HepG2 (cell line): ENCODE measurements at regions not wholly inside any gene's neighbourhood (a gene's known extent, or its start where the extent isn't known, plus 50 kb on each side); places are given as distances from the start of the nearest gene placed in this dataset.
A peak's percentile ranks its signal among the peaks of the same experiment; 100 is the strongest.

Experiments used
- ASH2L ChIP-seq: fragments of 300-600, 200-600 bp; sonication (generic); IDR thresholded peaks from 2 replicates; pipeline ENCODE4 v1.7.0; 2017; ENCODE audit warnings: low read depth, mild to moderate bottlenecking, moderate library complexity, mixed read lengths, low read length; ENCODE audit not compliant: insufficient read length
- BHLHE40 ChIP-seq: IDR thresholded peaks from 2 replicates; pipeline ENCODE4 v1.6.1; 2011; ENCODE audit warnings: low read length, improper control_type of control experiment
- HMG20B ChIP-seq: conservative IDR thresholded peaks from 2 replicates; pipeline ENCODE4 v1.6.1; 2016; ENCODE audit warnings: missing genetic modification reagents, missing compliant biosample characterization
- KDM1A ChIP-seq: IDR thresholded peaks from 2 replicates; pipeline ENCODE4 v1.6.1; 2016; ENCODE audit warnings: missing compliant biosample characterization
- MED8 ChIP-seq: sonication (generic); formaldehyde crosslinking; IDR thresholded peaks from 2 replicates; pipeline ENCODE4 v1.8.1; 2023; ENCODE audit warnings: mild to moderate bottlenecking, missing genetic modification reagents; ENCODE audit not compliant: insufficient replicate concordance
- MYC ChIP-seq: sonication (generic); formaldehyde crosslinking; IDR thresholded peaks from 2 replicates; pipeline ENCODE4 v1.9.0; 2021; ENCODE audit warnings: missing genetic modification reagents, borderline replicate concordance
- MYNN ChIP-seq: sonication (generic); formaldehyde crosslinking; IDR thresholded peaks from 2 replicates; pipeline ENCODE4 v1.4.0; 2020; ENCODE audit warnings: mild to moderate bottlenecking, low read depth, missing genetic modification reagents
- NR2F6 ChIP-seq, 2 experiments: IDR thresholded peaks; 2 replicates each; pipeline ENCODE4 v1.6.1; 2016; ENCODE audit warnings: antibody characterized with exemption in 1 of 2, mild to moderate bottlenecking in 1 of 2
- PCBP1 ChIP-seq: fragments of 200-400 bp; formaldehyde crosslinking; IDR thresholded peaks from 2 replicates; pipeline ENCODE4 v1.6.1; 2017; ENCODE audit warnings: mild to moderate bottlenecking, low read depth, low read length, borderline replicate concordance
- SNAPC2 ChIP-seq: sonication (generic); formaldehyde crosslinking; IDR thresholded peaks from 2 replicates; pipeline ENCODE4 v1.8.1; 2022; ENCODE audit warnings: mild to moderate bottlenecking, missing genetic modification reagents
- STAG1 ChIP-seq: sonication (generic); formaldehyde crosslinking; IDR thresholded peaks from 2 replicates; pipeline ENCODE4 v1.4.0; 2020; ENCODE audit warnings: missing genetic modification reagents
- ZBTB1 ChIP-seq: sonication (generic); formaldehyde crosslinking; IDR thresholded peaks from 2 replicates; pipeline ENCODE4 v1.4.0; 2020; ENCODE audit warnings: missing genetic modification reagents, borderline replicate concordance
- ZMYM3 ChIP-seq: sonication (generic); formaldehyde crosslinking; IDR thresholded peaks from 2 replicates; pipeline ENCODE4 v1.5.1; 2020; ENCODE audit warnings: mild to moderate bottlenecking, missing genetic modification reagents
- ZNF136 ChIP-seq: sonication (generic); formaldehyde crosslinking; IDR thresholded peaks from 2 replicates; pipeline ENCODE4 v1.8.1; 2022; ENCODE audit warnings: low read depth, mild to moderate bottlenecking, moderate library complexity, missing genetic modification reagents
- ZNF17 ChIP-seq: sonication (generic); formaldehyde crosslinking; IDR thresholded peaks from 2 replicates; pipeline ENCODE4 v1.5.0; 2020; ENCODE audit warnings: mild to moderate bottlenecking, missing genetic modification reagents
- ZNF34 ChIP-seq: sonication (generic); formaldehyde crosslinking; IDR thresholded peaks from 2 replicates; pipeline ENCODE4 v1.4.0; 2020; ENCODE audit warnings: mild to moderate bottlenecking, missing genetic modification reagents, borderline replicate concordance
- ZNF569 ChIP-seq: sonication (generic); formaldehyde crosslinking; IDR thresholded peaks from 2 replicates; pipeline ENCODE4 v1.5.0; 2020; ENCODE audit warnings: mild to moderate bottlenecking, missing genetic modification reagents, moderate library complexity, borderline replicate concordance
- ZNF678 ChIP-seq: sonication (generic); formaldehyde crosslinking; IDR thresholded peaks from 2 replicates; pipeline ENCODE4 v1.4.0; 2020; ENCODE audit warnings: mild to moderate bottlenecking, missing genetic modification reagents
- TF ChIP-seq, protein P1 (sequence below): fragments of 450-650 bp; IDR thresholded peaks from 2 replicates; pipeline ENCODE4 v1.6.1; 2017; ENCODE audit warnings: mild to moderate bottlenecking
- TF ChIP-seq, protein P2 (sequence below): sonication (generic); formaldehyde crosslinking; IDR thresholded peaks from 2 replicates; pipeline ENCODE4 v1.5.0; 2020; ENCODE audit warnings: mild to moderate bottlenecking, missing genetic modification reagents, borderline replicate concordance
- TF ChIP-seq, protein P3 (sequence below): sonication (generic); IDR thresholded peaks from 2 replicates; pipeline ENCODE4 v1.6.1; 2016; ENCODE audit warnings: low read depth, borderline replicate concordance
- TF ChIP-seq, protein P4 (sequence below): sonication (generic); formaldehyde crosslinking; IDR thresholded peaks from 2 replicates; pipeline ENCODE4 v1.5.0; 2020; ENCODE audit warnings: missing genetic modification reagents

DNA sequence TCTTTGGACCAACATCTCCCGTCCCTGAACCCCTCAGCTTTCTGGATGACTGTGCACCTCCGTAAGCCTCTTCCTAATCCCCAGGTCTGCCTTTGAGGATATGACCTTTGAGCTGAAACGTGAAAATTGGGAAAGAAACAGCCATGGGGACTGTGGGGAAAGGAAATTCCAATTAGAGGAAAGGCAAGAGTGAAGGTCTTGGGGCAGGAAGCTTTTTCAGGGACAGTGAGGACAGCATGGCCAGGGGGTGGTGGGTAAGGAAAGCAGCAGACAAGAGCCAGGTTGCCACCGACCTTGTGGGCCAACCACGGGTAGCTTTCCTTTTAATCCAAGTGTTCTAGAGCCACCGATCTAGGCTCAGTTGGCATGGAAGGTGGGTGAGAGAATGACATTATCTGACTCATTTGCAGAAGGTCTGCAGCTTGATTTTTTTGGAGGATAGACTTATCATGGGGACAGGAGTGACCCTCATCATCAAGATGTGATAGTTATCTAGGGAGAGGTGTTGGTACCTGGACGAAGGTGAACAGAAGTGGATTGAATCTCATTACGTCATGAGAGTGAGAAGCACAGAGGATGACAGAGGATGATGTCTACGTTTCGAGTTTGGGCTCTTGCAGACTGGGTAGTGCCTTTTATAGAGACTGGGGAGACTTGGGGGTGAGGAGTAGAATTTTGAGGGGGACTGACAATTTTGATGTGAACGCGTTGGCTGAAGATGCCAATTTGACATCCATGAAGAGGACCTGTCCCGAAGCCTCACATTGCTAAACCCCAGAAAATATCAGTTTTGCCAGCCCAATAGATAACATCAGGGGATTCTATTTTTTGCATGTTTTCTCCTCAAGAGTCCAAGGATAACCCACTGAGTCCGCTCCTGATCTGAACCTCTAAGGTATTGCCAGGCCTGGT, 136.7 kb upstream of the PEG3 start (continued):
- no peak for TF ChIP-seq PCBP1
- TF ChIP-seq ZNF17 (CRISPR knock-in tag) = no peak
- no peak for TF ChIP-seq ZBTB1 (CRISPR knock-in tag)
- peak; percentile 80 for TF ChIP-seq MED8 (CRISPR knock-in tag)
- TF ChIP-seq ZNF34 = 0 out of 2 replicates have a peak, but pooled peaks have one; percentile 87
- no peak for TF ChIP-seq SNAPC2 (CRISPR knock-in tag)
- TF ChIP-seq ZNF569 (CRISPR knock-in tag) = no peak
- TF ChIP-seq, protein P1, sequence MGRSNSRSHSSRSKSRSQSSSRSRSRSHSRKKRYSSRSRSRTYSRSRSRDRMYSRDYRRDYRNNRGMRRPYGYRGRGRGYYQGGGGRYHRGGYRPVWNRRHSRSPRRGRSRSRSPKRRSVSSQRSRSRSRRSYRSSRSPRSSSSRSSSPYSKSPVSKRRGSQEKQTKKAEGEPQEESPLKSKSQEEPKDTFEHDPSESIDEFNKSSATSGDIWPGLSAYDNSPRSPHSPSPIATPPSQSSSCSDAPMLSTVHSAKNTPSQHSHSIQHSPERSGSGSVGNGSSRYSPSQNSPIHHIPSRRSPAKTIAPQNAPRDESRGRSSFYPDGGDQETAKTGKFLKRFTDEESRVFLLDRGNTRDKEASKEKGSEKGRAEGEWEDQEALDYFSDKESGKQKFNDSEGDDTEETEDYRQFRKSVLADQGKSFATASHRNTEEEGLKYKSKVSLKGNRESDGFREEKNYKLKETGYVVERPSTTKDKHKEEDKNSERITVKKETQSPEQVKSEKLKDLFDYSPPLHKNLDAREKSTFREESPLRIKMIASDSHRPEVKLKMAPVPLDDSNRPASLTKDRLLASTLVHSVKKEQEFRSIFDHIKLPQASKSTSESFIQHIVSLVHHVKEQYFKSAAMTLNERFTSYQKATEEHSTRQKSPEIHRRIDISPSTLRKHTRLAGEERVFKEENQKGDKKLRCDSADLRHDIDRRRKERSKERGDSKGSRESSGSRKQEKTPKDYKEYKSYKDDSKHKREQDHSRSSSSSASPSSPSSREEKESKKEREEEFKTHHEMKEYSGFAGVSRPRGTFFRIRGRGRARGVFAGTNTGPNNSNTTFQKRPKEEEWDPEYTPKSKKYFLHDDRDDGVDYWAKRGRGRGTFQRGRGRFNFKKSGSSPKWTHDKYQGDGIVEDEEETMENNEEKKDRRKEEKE = no peak
- peak; percentile 65 for TF ChIP-seq ZMYM3 (CRISPR knock-in tag)
- 0 out of 2 replicates have a peak, but pooled peaks have one; percentile 44 for TF ChIP-seq HMG20B (CRISPR knock-in tag)
- no peak for TF ChIP-seq MYNN (CRISPR knock-in tag)
- peak; percentile 21; the same call in 1 of the 2 replicates for TF ChIP-seq ZNF678 (CRISPR knock-in tag)
- TF ChIP-seq, protein P2, sequence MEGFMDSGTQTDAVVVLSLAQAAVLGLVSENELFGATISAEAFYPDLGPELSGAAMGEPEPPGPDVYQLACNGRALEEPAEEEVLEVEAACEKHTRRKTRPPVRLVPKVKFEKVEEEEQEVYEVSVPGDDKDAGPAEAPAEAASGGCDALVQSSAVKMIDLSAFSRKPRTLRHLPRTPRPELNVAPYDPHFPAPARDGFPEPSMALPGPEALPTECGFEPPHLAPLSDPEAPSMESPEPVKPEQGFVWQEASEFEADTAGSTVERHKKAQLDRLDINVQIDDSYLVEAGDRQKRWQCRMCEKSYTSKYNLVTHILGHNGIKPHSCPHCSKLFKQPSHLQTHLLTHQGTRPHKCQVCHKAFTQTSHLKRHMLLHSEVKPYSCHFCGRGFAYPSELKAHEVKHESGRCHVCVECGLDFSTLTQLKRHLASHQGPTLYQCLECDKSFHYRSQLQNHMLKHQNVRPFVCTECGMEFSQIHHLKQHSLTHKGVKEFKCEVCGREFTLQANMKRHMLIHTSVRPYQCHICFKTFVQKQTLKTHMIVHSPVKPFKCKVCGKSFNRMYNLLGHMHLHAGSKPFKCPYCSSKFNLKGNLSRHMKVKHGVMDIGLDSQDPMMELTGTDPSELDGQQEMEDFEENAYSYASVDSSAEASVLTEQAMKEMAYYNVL = peak; percentile 23; the same call in 1 of the 2 replicates
- no peak for TF ChIP-seq ZNF136 (CRISPR knock-in tag)
- TF ChIP-seq MYC (CRISPR knock-in tag) = no peak
- peak; percentile 61; the same call in 1 of the 2 replicates for TF ChIP-seq KDM1A (CRISPR knock-in tag)
- peak; percentile 69 for TF ChIP-seq NR2F6 (IDR thresholded peaks at IDR 0.05)
- peak; percentile 74; the same call in 1 of the 2 replicates for TF ChIP-seq NR2F6 (CRISPR knock-in tag; IDR thresholded peaks at IDR 0.05)
- TF ChIP-seq ASH2L = no peak
- peak; percentile 67; the same call in 1 of the 2 replicates for TF ChIP-seq BHLHE40
- TF ChIP-seq STAG1 (CRISPR knock-in tag) = peak; percentile 10; the same call in 1 of the 2 replicates
- TF ChIP-seq, protein P3, sequence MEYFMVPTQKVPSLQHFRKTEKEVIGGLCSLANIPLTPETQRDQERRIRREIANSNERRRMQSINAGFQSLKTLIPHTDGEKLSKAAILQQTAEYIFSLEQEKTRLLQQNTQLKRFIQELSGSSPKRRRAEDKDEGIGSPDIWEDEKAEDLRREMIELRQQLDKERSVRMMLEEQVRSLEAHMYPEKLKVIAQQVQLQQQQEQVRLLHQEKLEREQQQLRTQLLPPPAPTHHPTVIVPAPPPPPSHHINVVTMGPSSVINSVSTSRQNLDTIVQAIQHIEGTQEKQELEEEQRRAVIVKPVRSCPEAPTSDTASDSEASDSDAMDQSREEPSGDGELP = no peak
- TF ChIP-seq, protein P4, sequence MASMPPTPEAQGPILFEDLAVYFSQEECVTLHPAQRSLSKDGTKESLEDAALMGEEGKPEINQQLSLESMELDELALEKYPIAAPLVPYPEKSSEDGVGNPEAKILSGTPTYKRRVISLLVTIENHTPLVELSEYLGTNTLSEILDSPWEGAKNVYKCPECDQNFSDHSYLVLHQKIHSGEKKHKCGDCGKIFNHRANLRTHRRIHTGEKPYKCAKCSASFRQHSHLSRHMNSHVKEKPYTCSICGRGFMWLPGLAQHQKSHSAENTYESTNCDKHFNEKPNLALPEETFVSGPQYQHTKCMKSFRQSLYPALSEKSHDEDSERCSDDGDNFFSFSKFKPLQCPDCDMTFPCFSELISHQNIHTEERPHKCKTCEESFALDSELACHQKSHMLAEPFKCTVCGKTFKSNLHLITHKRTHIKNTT (CRISPR knock-in tag) = no peak
